ENCODE measurements at regions not wholly inside any gene's neighbourhood (a gene's known extent, or its start where the extent isn't known, plus 50 kb on each side); places are given as distances from the start of the nearest gene placed in this dataset.
"Not testable (repeated sequence)": the region's sequence is repeated elsewhere in the genome, so short reads cannot be mapped to it uniquely, and the experiment has no call there.

DNA sequence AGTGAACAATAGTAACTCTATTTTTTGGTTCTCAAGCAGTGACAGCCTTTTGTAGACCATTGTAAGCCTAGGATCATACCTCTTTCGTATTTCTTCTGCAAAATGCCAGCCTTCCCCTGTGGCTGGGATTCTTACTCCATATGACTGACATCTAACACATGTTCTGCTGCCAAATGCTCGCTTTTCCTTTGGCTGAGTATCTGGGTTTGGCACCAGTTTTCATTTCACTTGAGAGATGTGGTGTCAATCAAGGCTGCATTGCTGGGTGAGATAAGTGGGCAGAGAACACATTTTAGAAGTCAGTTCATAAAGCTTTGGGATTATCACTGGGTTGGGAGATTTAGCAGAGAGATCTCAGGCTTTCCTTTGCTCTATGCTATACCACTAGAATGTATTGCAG, 514.7 kb upstream of the SGO1 start:
- DNase-seq, result no peak

DNA sequence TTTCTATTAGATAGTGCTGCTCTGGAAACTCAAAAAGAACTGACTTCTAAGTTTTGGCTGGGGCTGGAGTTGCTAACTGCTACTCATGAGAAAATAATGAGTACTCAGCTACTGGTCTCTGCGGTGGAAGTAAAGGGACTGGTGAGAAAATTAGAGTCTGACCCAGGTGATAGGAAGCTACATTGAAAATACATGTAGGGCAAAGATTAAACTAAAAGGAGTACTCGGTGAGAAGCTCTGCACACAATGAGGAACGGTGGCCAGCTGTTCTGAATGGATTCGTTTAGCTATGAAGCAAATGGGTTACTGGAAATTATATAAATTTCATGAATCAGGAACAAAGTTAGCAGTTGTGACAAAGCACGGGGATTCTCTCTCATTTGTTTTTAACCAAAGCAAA, 512.9 kb upstream of the SGO1 start:
- no peak for DNase-seq

DNA sequence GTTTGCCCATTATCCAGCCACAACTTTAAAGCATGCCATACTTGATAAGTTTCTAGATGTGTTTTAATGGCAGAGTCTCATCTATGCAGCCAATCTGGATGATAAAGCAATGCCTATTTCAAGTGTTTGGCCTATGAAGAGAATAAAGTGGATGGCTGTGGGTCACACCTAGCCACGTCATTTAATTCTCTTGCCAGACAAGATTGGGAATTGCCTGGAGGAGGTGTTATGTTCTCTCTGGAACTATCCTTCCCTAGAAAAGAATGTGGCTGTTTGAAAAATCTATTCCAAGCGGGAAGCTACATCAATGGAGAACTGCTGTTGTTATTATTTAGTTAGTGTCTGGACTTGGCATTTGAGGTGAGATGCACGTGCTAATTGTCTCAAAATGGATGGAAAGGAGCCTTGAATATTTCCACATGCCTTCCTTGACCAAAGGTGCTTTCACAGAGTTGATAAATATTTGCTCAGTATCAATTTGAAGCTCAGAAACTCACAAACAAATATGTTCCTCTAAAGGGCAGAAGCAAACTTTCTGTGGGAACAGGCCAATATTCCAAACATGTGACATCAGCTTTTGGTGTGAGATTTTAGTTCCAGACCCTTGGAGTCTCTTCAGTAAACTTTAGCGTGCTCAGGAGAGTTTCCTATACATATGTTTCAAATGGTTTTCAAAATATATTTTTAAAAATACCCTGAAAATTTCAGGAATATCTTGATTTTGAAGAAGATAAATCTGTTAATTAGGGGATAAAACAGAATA, 510.6 kb upstream of the SGO1 start:
- no peak for DNase-seq

DNA sequence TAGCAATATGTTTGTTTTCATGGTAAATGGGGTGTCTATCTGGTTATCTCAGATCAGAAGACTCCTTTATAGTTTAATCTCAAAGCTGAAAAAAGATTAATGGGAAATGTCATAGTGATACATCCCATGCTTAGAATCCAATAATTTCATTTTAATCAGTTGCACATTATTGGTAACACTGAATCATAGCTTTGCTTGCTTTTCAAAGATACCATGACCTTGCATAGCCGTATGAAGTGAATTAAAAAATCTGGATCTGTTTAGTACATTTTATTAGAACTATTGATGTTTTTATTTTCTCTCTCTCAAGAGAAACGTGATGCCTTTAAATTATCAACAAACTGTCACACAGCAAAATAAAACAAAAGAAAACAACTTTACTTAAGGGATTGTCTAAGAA, 506.7 kb upstream of the SGO1 start:
- no peak for DNase-seq

DNA sequence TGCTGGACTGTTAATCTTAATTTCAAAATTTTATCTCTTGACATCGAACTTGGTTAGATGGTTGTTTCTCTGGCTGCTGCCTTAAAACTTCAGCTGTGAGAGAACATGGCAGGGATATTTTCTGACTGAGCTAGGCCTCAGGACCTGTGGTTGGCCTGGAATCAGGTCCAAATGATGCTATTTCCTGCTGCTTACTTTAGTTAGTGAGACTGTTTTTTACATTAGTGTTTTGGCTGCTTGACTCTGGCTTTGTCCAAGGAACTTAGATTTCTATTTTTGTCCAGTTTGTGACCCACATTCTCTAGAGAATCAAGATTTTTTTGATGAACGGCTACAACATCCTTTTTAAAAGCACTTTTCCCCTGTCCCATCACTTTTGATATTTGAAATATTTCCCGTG, 497.9 kb upstream of the SGO1 start:
- no peak for DNase-seq

- no peak for DNase-seq
These were observed 496.6 kb upstream of the SGO1 start for GRCh38 chr3:20682573-20682972.

GRCh38 chr3:20680990-20681628, 495.1 kb upstream of the SGO1 start:
- DNase-seq, result no peak

DNA sequence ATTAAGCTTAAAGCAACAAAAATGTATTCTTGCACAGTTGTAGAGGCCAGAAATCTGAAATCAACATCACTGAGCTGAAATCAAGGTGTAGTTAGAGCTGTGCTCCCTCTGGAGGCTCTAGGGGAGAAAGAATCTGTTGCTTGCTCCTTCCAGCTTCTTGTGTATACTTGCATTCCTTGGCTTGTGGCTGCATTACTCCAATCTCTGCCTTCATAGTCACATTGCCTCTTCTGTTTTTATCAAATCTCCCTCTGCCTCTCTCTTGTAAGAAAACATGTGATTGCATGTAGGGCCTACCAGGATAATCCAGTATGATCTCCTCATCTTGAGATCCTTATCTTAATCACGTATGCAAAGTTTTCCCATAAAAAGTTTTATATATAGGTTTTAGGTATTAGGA, 487.9 kb upstream of the SGO1 start:
- DNase-seq, result no peak

DNA sequence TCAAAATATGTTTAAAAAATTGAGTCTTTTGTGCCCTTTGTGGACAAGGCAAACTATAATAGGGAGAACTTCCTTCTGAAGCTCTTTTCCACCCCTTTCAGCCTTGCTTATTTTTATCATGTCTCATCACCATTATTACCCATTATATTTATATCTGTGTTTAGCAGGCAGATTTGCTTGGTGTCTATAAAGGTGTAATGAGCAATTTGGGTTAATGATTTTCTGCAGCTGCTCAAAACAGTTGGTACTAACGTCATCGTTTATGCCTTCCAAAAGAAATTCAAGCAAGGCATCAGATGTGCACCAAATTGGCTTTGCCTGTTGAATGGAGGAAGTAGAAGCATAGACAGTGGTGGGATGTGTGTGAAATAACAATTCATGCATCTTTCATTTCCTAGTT, 483.7 kb upstream of the SGO1 start:
- no peak for DNase-seq

GRCh38 chr3:20669184-20669583, 483.2 kb upstream of the SGO1 start:
- no peak for DNase-seq

- DNase-seq, result no peak
These were observed 482.4 kb upstream of the SGO1 start for GRCh38 chr3:20668411-20668810.

DNA sequence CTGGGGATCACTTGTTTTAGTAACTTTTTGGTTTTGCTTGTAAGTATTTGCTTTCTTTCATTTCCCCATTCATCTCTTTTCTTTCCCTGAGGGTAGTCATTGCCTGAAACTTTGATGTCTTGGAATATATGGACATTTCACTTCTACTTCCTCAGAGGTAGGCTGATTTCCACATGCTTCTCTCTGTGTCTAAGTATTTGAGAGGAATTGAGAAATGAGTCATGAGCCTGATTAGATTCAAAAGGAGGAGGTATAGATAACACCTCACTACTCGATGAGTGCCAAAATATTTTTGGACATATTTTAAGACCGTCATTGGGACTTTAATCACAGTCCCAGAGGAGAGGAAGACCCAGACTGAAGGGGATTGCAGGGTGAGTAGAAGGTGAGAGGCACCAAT, 480.1 kb upstream of the SGO1 start:
- no peak for DNase-seq

- no peak for DNase-seq
These were observed 472.5 kb upstream of the SGO1 start for GRCh38 chr3:20658491-20658890.

- DNase-seq, result no peak
These were observed 471.6 kb upstream of the SGO1 start for GRCh38 chr3:20657560-20657959.

DNA sequence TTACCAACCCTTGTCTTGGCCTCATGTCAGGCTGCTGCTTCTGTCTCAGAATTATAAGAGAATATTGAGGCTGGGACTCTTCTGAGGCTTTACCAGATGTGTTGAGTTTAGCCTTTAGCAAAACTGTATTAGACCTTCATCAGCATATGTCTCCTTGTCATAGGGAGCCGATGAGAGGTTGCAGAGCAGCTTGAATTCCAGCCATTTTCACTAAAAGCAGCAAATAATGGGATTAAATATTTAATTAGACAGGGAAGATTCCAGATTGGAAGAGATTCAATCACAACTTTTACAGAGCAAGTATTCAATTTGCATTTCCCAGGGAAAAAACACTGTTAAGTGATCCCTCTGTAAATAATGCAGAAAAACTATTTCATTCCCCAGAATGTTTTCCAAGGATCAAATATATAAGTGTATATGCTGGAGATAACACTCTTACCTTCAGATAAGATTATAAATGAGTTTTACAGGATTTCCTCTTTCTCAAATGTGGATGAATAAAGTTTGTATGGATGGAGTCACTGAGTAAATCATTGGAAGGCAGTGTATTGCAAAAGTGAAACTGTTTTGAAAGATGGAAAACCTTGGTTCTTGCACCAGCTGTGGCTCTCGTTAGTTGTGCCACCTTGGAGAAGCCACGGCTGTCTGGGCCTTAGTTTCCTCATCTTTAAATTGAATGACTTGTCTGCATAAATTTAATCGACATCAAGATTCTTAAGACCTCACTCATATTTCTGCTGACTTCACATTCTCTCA, 466.4 kb upstream of the SGO1 start:
- no peak for DNase-seq

- DNase-seq, result no peak
These were observed 462.9 kb upstream of the SGO1 start for GRCh38 chr3:20648921-20649381.

DNA sequence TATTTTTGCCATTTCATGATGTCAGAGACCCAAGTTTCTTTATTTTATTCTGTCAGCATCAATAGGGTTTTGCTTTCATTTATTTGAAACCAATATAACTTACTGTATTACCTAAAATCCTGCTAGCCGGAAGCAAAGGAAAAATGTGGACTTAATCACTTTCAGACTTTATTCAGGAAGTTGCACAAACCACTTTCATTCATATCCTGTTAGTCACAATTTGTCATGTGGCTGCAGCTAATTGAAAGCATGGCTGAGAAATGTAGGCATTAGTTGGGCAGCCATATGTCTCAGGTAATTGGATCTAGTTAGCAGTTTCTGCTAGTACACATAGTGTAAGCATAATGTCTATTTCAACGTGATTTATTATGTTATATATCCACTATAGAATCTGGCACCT, 462.3 kb upstream of the SGO1 start:
- DNase-seq, result no peak

DNA sequence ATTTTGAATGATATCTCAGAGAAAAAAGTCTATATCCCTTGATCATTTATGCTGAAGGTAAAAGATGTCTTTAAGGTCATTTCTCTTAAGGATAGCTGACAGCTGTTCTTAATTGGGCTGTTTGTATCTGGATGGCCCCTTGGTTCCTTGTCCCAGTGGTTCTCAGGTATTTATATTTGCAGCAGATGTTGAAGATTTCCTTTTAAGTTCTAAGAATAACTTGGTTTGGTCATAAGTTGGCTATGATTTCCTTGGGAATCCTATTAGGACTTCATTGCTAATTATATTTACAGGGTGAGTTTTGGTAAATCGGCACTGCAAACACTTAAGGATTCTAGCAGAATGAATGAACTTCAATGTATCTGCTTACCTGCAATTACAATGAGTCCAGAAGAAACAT, 460.4 kb upstream of the SGO1 start:
- no peak for DNase-seq

GRCh38 chr3:20645340-20645739, 459.3 kb upstream of the SGO1 start:
- DNase-seq, result no peak

GRCh38 chr3:20637729-20638128, 451.7 kb upstream of the SGO1 start:
- no peak for DNase-seq

- DNase-seq, result no peak
These were observed 436.3 kb upstream of the SGO1 start for GRCh38 chr3:20622304-20622703.

GRCh38 chr3:20618621-20619020, 432.6 kb upstream of the SGO1 start:
- DNase-seq, result not testable (repeated sequence)

DNA sequence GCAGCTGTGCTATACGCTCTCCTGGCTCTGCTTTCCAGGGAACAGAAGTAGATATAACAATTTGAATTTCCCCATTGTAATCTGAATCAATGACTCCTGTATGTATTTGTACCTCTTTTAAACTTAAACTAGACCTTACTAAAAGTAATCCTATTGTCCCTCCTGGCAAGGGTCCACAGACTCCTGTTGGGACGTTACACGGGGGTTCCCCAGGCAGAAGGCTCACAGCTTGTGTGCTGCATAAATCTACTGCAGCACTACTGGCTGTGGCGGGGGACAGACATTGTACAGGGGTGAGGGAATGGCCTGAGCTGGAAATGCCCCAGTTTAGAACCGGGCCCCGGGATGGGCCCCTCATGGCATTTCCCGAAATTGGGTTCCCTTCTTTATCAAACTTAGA, 432.2 kb upstream of the SGO1 start:
- DNase-seq, result not testable (repeated sequence)

- DNase-seq, result not testable (repeated sequence)
These were observed 430.0 kb upstream of the SGO1 start for GRCh38 chr3:20615982-20616381.

Measured in NCI-H187 (cell line).